H1 (cell line): ENCODE measurements at regions not wholly inside any gene's neighbourhood (a gene's known extent, or its start where the extent isn't known, plus 50 kb on each side); places are given as distances from the start of the nearest gene placed in this dataset.

Experiments
- CTCF ChIA-PET: fragments of 300-600 bp; sonication (Branson Sonifier 250); formaldehyde crosslinking; loops from one replicate; lab custom pipeline; 2021; ENCODE audit not compliant: partially characterized antibody; lab: Charles Lee
- POLR2A ChIA-PET: fragments of 300-600 bp; sonication (Branson Sonifier 250); formaldehyde crosslinking; loops from one replicate; lab custom pipeline; 2021; ENCODE audit warnings: inconsistent platforms; ENCODE audit not compliant: partially characterized antibody; lab: Charles Lee
- DNase-seq, 2 experiments: peaks; one replicate each; pipeline versions ENCODE4 v3.0.0 to v3.0.0-alpha.2; 2010 to 2022; ENCODE audit warnings: low spot score in 2 of 2, low read depth in 1 of 2, mixed read lengths in 1 of 2
- FAIRE-seq: peaks from 2 replicates; lab custom pipeline; 2011; peaks lifted over from hg19 to GRCh38; lab: Jason Lieb, UNC
- H2AFZ ChIP-seq: 2 replicates; pipeline ENCODE4 v1.8.1; 2012; ENCODE audit warnings: low read length, inconsistent platforms
- H2AK5ac ChIP-seq: 2 replicates; pipeline ENCODE4 v1.6.1; 2013; ENCODE audit warnings: low read depth, low read length
- H2BK120ac ChIP-seq: replicated peaks from 2 replicates; pipeline ENCODE3; 2013; ENCODE audit warnings: low read depth, low read length, inconsistent platforms
- H2BK12ac ChIP-seq: 2 replicates; pipeline ENCODE4 v1.6.1; 2013; ENCODE audit warnings: low read depth, low read length
- H2BK15ac ChIP-seq: 2 replicates; pipeline ENCODE4 v1.6.1; 2013; ENCODE audit warnings: low read length
- H2BK20ac ChIP-seq: 2 replicates; pipeline ENCODE4 v1.6.1; 2013; ENCODE audit warnings: low read length
- H2BK5ac ChIP-seq: 2 replicates; pipeline ENCODE4 v1.6.1; 2013; ENCODE audit warnings: low read depth, low read length
- H3K14ac ChIP-seq: 2 replicates; pipeline ENCODE4 v1.6.1; 2013; ENCODE audit warnings: inconsistent platforms; ENCODE audit not compliant: insufficient read length
- H3K18ac ChIP-seq: 2 replicates; pipeline ENCODE4 v1.6.1; 2013; ENCODE audit warnings: low read length; ENCODE audit errors: extremely low read depth
- H3K23ac ChIP-seq: 2 replicates; pipeline ENCODE4 v1.6.1; 2013; ENCODE audit warnings: inconsistent platforms; ENCODE audit not compliant: insufficient read length
- H3K23me2 ChIP-seq: 2 replicates; pipeline ENCODE4 v1.6.1; 2013; ENCODE audit warnings: low read depth, low read length
- H3K27ac ChIP-seq: 2 replicates; pipeline ENCODE4 v1.6.1; 2011; ENCODE audit warnings: low read depth, low read length, inconsistent platforms
- H3K27me3 ChIP-seq, 4 experiments: replicated peaks in 1 of 4; 1 replicate in 1 of 4; 2 replicates in 3 of 4; pipeline versions ENCODE4 v1.6.1 to v1.8.1; 2011 to 2013; ENCODE audit warnings: low read length in 3 of 4, mild to moderate bottlenecking in 3 of 4, inconsistent platforms in 2 of 4, mixed read lengths in 2 of 4, moderate library complexity in 1 of 4; ENCODE audit not compliant: control insufficient read depth in 3 of 4, insufficient read depth in 3 of 4; ENCODE audit errors: extremely low read depth in 1 of 4
- H3K36me3 ChIP-seq, 4 experiments: 2 replicates each; pipeline versions ENCODE4 v1.6.1 to v1.8.1; 2011 to 2013; ENCODE audit warnings: mild to moderate bottlenecking in 4 of 4, low read length in 3 of 4, moderate library complexity in 2 of 4, control low read depth in 1 of 4, inconsistent platforms in 1 of 4; ENCODE audit not compliant: insufficient read depth in 4 of 4, control insufficient read depth in 2 of 4
- H3K4ac ChIP-seq: replicated peaks from 2 replicates; pipeline ENCODE3; 2013; ENCODE audit warnings: low read length, low read depth, mixed read lengths, inconsistent platforms; ENCODE audit not compliant: insufficient read length
- H3K4me1 ChIP-seq, 4 experiments: replicated peaks in 1 of 4; 1 replicate in 1 of 4; 2 replicates in 3 of 4; pipeline versions ENCODE4 v1.6.1 to v1.8.1; 2011 to 2013; ENCODE audit warnings: low read length in 3 of 4, inconsistent platforms in 2 of 4, mixed read lengths in 1 of 4; ENCODE audit not compliant: insufficient read depth in 4 of 4, control insufficient read depth in 3 of 4
- H3K4me2 ChIP-seq, 2 experiments: 2 replicates each; pipeline versions ENCODE4 v1.6.1 to v1.8.1; 2011 to 2013; ENCODE audit warnings: low read depth in 2 of 2, low read length in 2 of 2, control low read depth in 1 of 2, inconsistent platforms in 1 of 2, mild to moderate bottlenecking in 1 of 2; ENCODE audit not compliant: insufficient read depth in 1 of 2
- H3K4me3 ChIP-seq, 4 experiments: fragments of 200-600, 300-600 bp in 1 of 4; sonication (generic), shearing (Covaris generic), sonication (Bioruptor Twin) in 1 of 4; 2 replicates each; pipeline versions ENCODE4 v1.5.1 to v1.8.1; 2011 to 2016; ENCODE audit warnings: low read length in 4 of 4, low read depth in 3 of 4, control low read depth in 2 of 4, inconsistent platforms in 2 of 4, mild to moderate bottlenecking in 2 of 4, mixed read lengths in 1 of 4, moderate library complexity in 1 of 4; ENCODE audit not compliant: insufficient read depth in 2 of 4; ENCODE audit errors: extremely low read depth in 1 of 4
- H3K56ac ChIP-seq: replicated peaks from 2 replicates; pipeline ENCODE3; 2013; ENCODE audit warnings: low read depth, mild to moderate bottlenecking, mixed read lengths, low read length, inconsistent platforms; ENCODE audit not compliant: insufficient read length
- H3K79me1 ChIP-seq: 2 replicates; pipeline ENCODE4 v1.6.1; 2013; ENCODE audit warnings: low read depth, low read length, control low read depth
- H3K79me2 ChIP-seq, 2 experiments: 2 replicates each; pipeline versions ENCODE4 v1.6.1 to v1.8.1; 2012 to 2013; ENCODE audit warnings: low read length in 2 of 2, mild to moderate bottlenecking in 2 of 2, inconsistent platforms in 1 of 2; ENCODE audit not compliant: insufficient read depth in 2 of 2, control insufficient read depth in 1 of 2
- H3K9ac ChIP-seq, 4 experiments: replicated peaks in 1 of 4; 1 replicate in 1 of 4; 2 replicates in 3 of 4; pipeline versions ENCODE4 v1.6.1 to v1.8.1; 2011 to 2013; ENCODE audit warnings: low read depth in 3 of 4, low read length in 3 of 4, control low read depth in 2 of 4, mild to moderate bottlenecking in 2 of 4, moderate library complexity in 2 of 4, inconsistent platforms in 1 of 4; ENCODE audit errors: extremely low read depth in 1 of 4
- H3K9me3 ChIP-seq, 2 experiments: 2 replicates each; pipeline versions ENCODE4 v1.6.1 to v1.8.1; 2012 to 2013; ENCODE audit warnings: mild to moderate bottlenecking in 2 of 2, moderate library complexity in 2 of 2, control low read depth in 1 of 2, inconsistent platforms in 1 of 2, low read depth in 1 of 2, low read length in 1 of 2, mixed read lengths in 1 of 2; ENCODE audit not compliant: insufficient read depth in 2 of 2
- H4K20me1 ChIP-seq, 2 experiments: replicated peaks in 1 of 2; 2 replicates each; pipeline versions ENCODE3 to v1.8.1; 2011 to 2013; ENCODE audit warnings: inconsistent platforms in 2 of 2, low read length in 2 of 2, mild to moderate bottlenecking in 1 of 2; ENCODE audit not compliant: insufficient read depth in 2 of 2, control insufficient read depth in 1 of 2
- H4K5ac ChIP-seq: 2 replicates; pipeline ENCODE4 v1.6.1; 2013; ENCODE audit warnings: low read length, low read depth, mixed read lengths, inconsistent platforms; ENCODE audit not compliant: insufficient read length
- H4K8ac ChIP-seq: 2 replicates; pipeline ENCODE4 v1.8.0; 2013; ENCODE audit warnings: mild to moderate bottlenecking, moderate library complexity, low read length, inconsistent platforms; ENCODE audit not compliant: insufficient read depth; ENCODE audit errors: extremely low read depth
- H4K91ac ChIP-seq: replicated peaks from 2 replicates; pipeline ENCODE3; 2013; ENCODE audit warnings: low read length, mixed read lengths, inconsistent platforms; ENCODE audit not compliant: insufficient read length
- ASH2L ChIP-seq: fragments of 200-600, 300-600 bp; sonication (generic); IDR thresholded peaks from one replicate; pipeline ENCODE4 v1.7.1; 2017; ENCODE audit warnings: low read length
- CBX8 ChIP-seq: fragments of 300-800, 300-1000 bp; sonication (generic); IDR thresholded peaks from 2 replicates; pipeline ENCODE4 v1.7.1; 2016; ENCODE audit warnings: low read depth, low read length, borderline replicate concordance
- CREB1 ChIP-seq: IDR thresholded peaks from 2 replicates; pipeline ENCODE4 v1.6.1; 2012; ENCODE audit warnings: inconsistent platforms
- CTBP2 ChIP-seq: IDR thresholded peaks from 2 replicates; pipeline ENCODE4 v1.7.0; 2011; ENCODE audit warnings: borderline replicate concordance, mild to moderate bottlenecking, moderate library complexity, mixed read lengths, low read length; ENCODE audit not compliant: insufficient read depth, insufficient read length
- FOSL1 ChIP-seq: IDR thresholded peaks from 2 replicates; pipeline ENCODE4 v1.6.1; 2011; ENCODE audit warnings: mild to moderate bottlenecking, low read depth, low read length, moderate library complexity; ENCODE audit not compliant: insufficient read depth
- GTF2F1 ChIP-seq: IDR thresholded peaks from 2 replicates; pipeline ENCODE4 v1.6.1; 2012; ENCODE audit warnings: low read depth, low read length, improper control_type of control experiment, borderline replicate concordance
- HDAC6 ChIP-seq: IDR thresholded peaks from one replicate; pipeline ENCODE4 v1.7.1; 2012; ENCODE audit warnings: low read depth, mild to moderate bottlenecking, inconsistent platforms, low read length, moderate library complexity
- JUN ChIP-seq: IDR thresholded peaks from 2 replicates; pipeline ENCODE4 v1.6.1; 2011; ENCODE audit warnings: low read depth, mild to moderate bottlenecking, improper control_type of control experiment, low read length
- JUND ChIP-seq: IDR thresholded peaks from 2 replicates; pipeline ENCODE4 v1.6.1; 2011; ENCODE audit warnings: mild to moderate bottlenecking, improper control_type of control experiment, low read length
- KDM5A ChIP-seq: fragments of 200-600 bp; IDR thresholded peaks from 2 replicates; pipeline ENCODE4 v1.7.1; 2012; ENCODE audit warnings: mild to moderate bottlenecking, low read length, inconsistent platforms, mixed read lengths
- POLR2A ChIP-seq, 2 experiments: IDR thresholded peaks; 1 replicate in 1 of 2; 2 replicates in 1 of 2; pipeline ENCODE4 v1.6.1; 2011; ENCODE audit warnings: low read depth in 2 of 2, low read length in 2 of 2, mild to moderate bottlenecking in 2 of 2; ENCODE audit errors: control extremely low read depth in 1 of 2
- SAP30 ChIP-seq: fragments of 300-600 bp; sonication (generic); IDR thresholded peaks from 2 replicates; pipeline ENCODE4 v1.7.1; 2012; ENCODE audit warnings: low read length, moderate library complexity, mild to moderate bottlenecking, inconsistent platforms; ENCODE audit not compliant: insufficient read depth, insufficient replicate concordance
- SIRT6 ChIP-seq: IDR thresholded peaks from one replicate; pipeline ENCODE4 v1.7.1; 2012; ENCODE audit warnings: low read length, inconsistent platforms
- SP1 ChIP-seq: IDR thresholded peaks from 2 replicates; pipeline ENCODE4 v1.6.1; 2011; ENCODE audit warnings: low read depth, low read length
- TAF1 ChIP-seq: IDR thresholded peaks from 2 replicates; pipeline ENCODE4 v1.6.1; 2011; ENCODE audit warnings: mild to moderate bottlenecking, low read depth, low read length
- TCF12 ChIP-seq: IDR thresholded peaks from 2 replicates; pipeline ENCODE4 v1.6.1; 2011; ENCODE audit warnings: low read depth, mild to moderate bottlenecking, low read length
- TEAD4 ChIP-seq: IDR thresholded peaks from 2 replicates; pipeline ENCODE4 v1.6.1; 2012; ENCODE audit warnings: low read depth, low read length, inconsistent platforms, mixed read lengths
- WGBS, 2 experiments: shearing (Covaris generic) in 1 of 2; methylation state at CpG; one replicate each; pipeline versions ENCODE4 v1.1.6 to v1.1.7; 2013 to 2015; ENCODE audit warnings: low lambda C conversion rate in 2 of 2, mixed read lengths in 2 of 2, inconsistent platforms in 1 of 2, low coverage in 1 of 2, missing lambda C conversion rate in 1 of 2; ENCODE audit not compliant: insufficient replicate concordance in 2 of 2, insufficient coverage in 1 of 2, insufficient read length in 1 of 2; ENCODE audit errors: extremely low coverage in 1 of 2, missing lambda C conversion rate in 1 of 2; 5-methylcytosine and 5-hydroxymethylcytosine counted together

DNA sequence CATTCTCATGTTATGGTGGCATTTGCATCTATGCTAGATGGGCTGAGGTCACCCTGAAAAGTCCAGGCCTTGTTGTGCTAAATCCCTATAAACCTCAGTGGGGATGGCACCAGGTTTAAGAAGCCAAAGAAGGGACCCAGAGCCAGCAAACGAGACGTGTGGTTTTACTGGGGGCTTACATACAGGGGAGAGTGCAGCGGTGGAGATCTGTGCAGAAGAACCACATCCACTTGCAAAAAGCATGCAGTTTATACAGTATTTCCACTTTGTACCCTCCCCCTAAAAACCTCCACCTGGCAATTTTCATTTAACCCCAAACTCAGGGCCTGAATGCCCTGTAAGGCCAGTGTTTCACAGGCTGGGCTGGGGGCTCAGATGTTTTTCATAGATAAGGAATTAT is 134.9 kb upstream of the GATB start:
- H2AFZ ChIP-seq: no peak overlapping the region
- ChIA-PET POLR2A (no interaction called here), CTCF (no interaction called here)
- no peak overlapping the region for H2BK12ac ChIP-seq
- no peak overlapping the region; the same call in 1 of the 2 replicates for H2BK15ac ChIP-seq
- FAIRE-seq (no peak), DNase-seq (no peak)
- H3K79me1 ChIP-seq: no peaks in the 10 kb centered on the region
- H3K4me2 ChIP-seq: no peak overlapping the region
- no peak overlapping the region for H3K4me3 ChIP-seq
- no peak overlapping the region for H3K27ac ChIP-seq
- H4K20me1 ChIP-seq: no peaks in the 10 kb centered on the region
- no peaks in the 10 kb centered on the region; a peak in 1 of 4 replicates for H3K9me3 ChIP-seq
- H3K9ac ChIP-seq: no peak overlapping the region
- H4K91ac ChIP-seq: no peak overlapping the region
- H2BK120ac ChIP-seq: no peak overlapping the region
- no peak overlapping the region for H3K4ac ChIP-seq
- no peak overlapping the region for H4K8ac ChIP-seq
- H3K36me3 ChIP-seq: no peaks in the 10 kb centered on the region
- H3K4me1 ChIP-seq: no peaks in the 10 kb centered on the region
- no peak overlapping the region for H3K14ac ChIP-seq
- peaks cover 0 to 2% (median 0%) of the 10 kb centered on the region in 4 experiments; a peak in 1 of 7 replicates for H3K27me3 ChIP-seq
- no peak overlapping the region for H3K18ac ChIP-seq
- no peak overlapping the region for H2BK20ac ChIP-seq
- whole genome bisulfite sequencing, 2 experiments: 86% methylated on average over 3 of the region's 3 CpGs; no CpG with 5 or more reads in 1 of the 2 experiments
- no peaks in the 10 kb centered on the region for H3K79me2 ChIP-seq
- no peak overlapping the region for H3K23ac ChIP-seq
- H2BK5ac ChIP-seq: no peak overlapping the region
- H4K5ac ChIP-seq: no peak overlapping the region
- TF ChIP-seq JUND (no peak), JUN (no peak), HDAC6 (no peak), TAF1 (no peak), FOSL1 (no peak), CBX8 (no peak), TCF12 (no peak), GTF2F1 (no peak), SAP30 (no peak), POLR2A (IDR thresholded peaks at IDR 0.05; ENCODE audit: control extremely low read depth in 1 of 2, low read depth in 2 of 2, low read length in 2 of 2) (no peak), CTBP2 (no peak), TEAD4 (no peak), SP1 (no peak), SIRT6 (no peak), KDM5A (no peak), ASH2L (no peak), CREB1 (no peak)
- no peaks in the 10 kb centered on the region for H3K23me2 ChIP-seq
- no peak overlapping the region for H3K56ac ChIP-seq
- H2AK5ac ChIP-seq: no peak overlapping the region
